GM08714 (cell line): ENCODE measurements at regions not wholly inside any gene's neighbourhood (a gene's known extent, or its start where the extent isn't known, plus 50 kb on each side); places are given as distances from the start of the nearest gene placed in this dataset.
"Not testable (repeated sequence)": the region's sequence is repeated elsewhere in the genome, so short reads cannot be mapped to it uniquely, and the experiment has no call there.

Source experiments
- H3K4me3 ChIP-seq: fragments of 200-500 bp; sonication (Bioruptor generic); 2 replicates; pipeline ENCODE4 v1.5.1; 2014; ENCODE audit warnings: mild to moderate bottlenecking, low read length, inconsistent platforms
- ZNF274 ChIP-seq: IDR thresholded peaks from 2 replicates; pipeline ENCODE4 v1.6.1; 2012; ENCODE audit warnings: mild to moderate bottlenecking, low read depth, low read length

- TF ChIP-seq ZNF274 = no peak
- no peak overlapping the region for H3K4me3 ChIP-seq
These were observed 500.6 kb downstream of the LTN1 start for GRCh38 chr21:28492127-28492526.

- TF ChIP-seq ZNF274 = no peak
- H3K4me3 ChIP-seq = no peak overlapping the region
These were observed 502.8 kb downstream of the LTN1 start for GRCh38 chr21:28489821-28490350.

GRCh38 chr21:28489162-28489561 lies 503.5 kb downstream of the LTN1 start:
- no peak for TF ChIP-seq ZNF274
- H3K4me3 ChIP-seq = no peak overlapping the region

GRCh38 chr21:28487455-28488070 lies 505.1 kb downstream of the LTN1 start:
- no peak overlapping the region for H3K4me3 ChIP-seq
- TF ChIP-seq ZNF274 = no peak

- no peak overlapping the region for H3K4me3 ChIP-seq
- no peak for TF ChIP-seq ZNF274
These were observed 507.2 kb downstream of the LTN1 start for GRCh38 chr21:28485301-28486022.

- no peak for TF ChIP-seq ZNF274
- no peak overlapping the region for H3K4me3 ChIP-seq
These were observed 509.2 kb downstream of the LTN1 start for GRCh38 chr21:28483301-28484035.

GRCh38 chr21:28482657-28483056 lies 510.0 kb downstream of the LTN1 start:
- TF ChIP-seq ZNF274 = no peak
- H3K4me3 ChIP-seq = no peak overlapping the region

- no peak overlapping the region for H3K4me3 ChIP-seq
- TF ChIP-seq ZNF274 = no peak
These were observed 512.2 kb downstream of the LTN1 start for GRCh38 chr21:28480470-28480869.

GRCh38 chr21:28473530-28474220 lies 519.0 kb downstream of the LTN1 start:
- no peak overlapping the region for H3K4me3 ChIP-seq
- TF ChIP-seq ZNF274 = no peak

- not testable (repeated sequence) for H3K4me3 ChIP-seq
These were observed 520.1 kb downstream of the LTN1 start for GRCh38 chr21:28472543-28472942.

GRCh38 chr21:28464988-28465387 lies 527.7 kb downstream of the LTN1 start:
- no peak for TF ChIP-seq ZNF274
- H3K4me3 ChIP-seq = no peak overlapping the region

- no peak for TF ChIP-seq ZNF274
- no peak overlapping the region for H3K4me3 ChIP-seq
These were observed 528.6 kb downstream of the LTN1 start for GRCh38 chr21:28464095-28464494.

GRCh38 chr21:28459193-28459592 lies 533.5 kb downstream of the LTN1 start:
- no peak overlapping the region for H3K4me3 ChIP-seq
- no peak for TF ChIP-seq ZNF274

- no peak for TF ChIP-seq ZNF274
- H3K4me3 ChIP-seq = no peak overlapping the region
These were observed 534.2 kb downstream of the LTN1 start for GRCh38 chr21:28458446-28458845.
